Endothelial cell (in vitro differentiated cells): ENCODE measurements at regions not wholly inside any gene's neighbourhood (a gene's known extent, or its start where the extent isn't known, plus 50 kb on each side); places are given as distances from the start of the nearest gene placed in this dataset.

Source experiments
- DNase-seq: peaks from one replicate; pipeline ENCODE4 v3.0.0; 2021; ENCODE audit warnings: low spot score
- H3K27ac Mint-ChIP-seq: one replicate; pipeline ENCODE4 v1.8.0; 2021; ENCODE audit warnings: mixed read lengths, inconsistent platforms; ENCODE audit not compliant: unreplicated experiment
- H3K27me3 Mint-ChIP-seq: one replicate; pipeline ENCODE4 v1.8.0; 2021; ENCODE audit warnings: mild to moderate bottlenecking, moderate library complexity, mixed read lengths, inconsistent platforms; ENCODE audit not compliant: unreplicated experiment
- H3K36me3 Mint-ChIP-seq: one replicate; pipeline ENCODE4 v1.8.0; 2021; ENCODE audit warnings: mild to moderate bottlenecking, low read depth, mixed read lengths, inconsistent platforms; ENCODE audit not compliant: unreplicated experiment
- H3K4me1 Mint-ChIP-seq: one replicate; pipeline ENCODE4 v1.8.0; 2021; ENCODE audit warnings: mild to moderate bottlenecking, mixed read lengths, inconsistent platforms; ENCODE audit not compliant: unreplicated experiment
- H3K4me3 Mint-ChIP-seq: one replicate; pipeline ENCODE4 v1.8.0; 2021; ENCODE audit warnings: mild to moderate bottlenecking, mixed read lengths, inconsistent platforms; ENCODE audit not compliant: unreplicated experiment
- H3K9me3 Mint-ChIP-seq: one replicate; pipeline ENCODE4 v1.8.0; 2021; ENCODE audit warnings: mixed read lengths, inconsistent platforms; ENCODE audit not compliant: unreplicated experiment
- CTCF ChIP-seq: fragments of 200-600 bp; sonication (generic); IDR thresholded peaks from one replicate; pipeline ENCODE4 v1.5.0; 2021; ENCODE audit warnings: antibody characterized with exemption; ENCODE audit not compliant: unreplicated experiment

GRCh38 chr1:185483217-185483616 lies 166.2 kb upstream of the IVNS1ABP start:
- Mint-ChIP-seq H3K27me3 (no peaks in the 10 kb centered on the region), H3K27ac (no peak overlapping the region), H3K36me3 (no peaks in the 10 kb centered on the region), H3K4me3 (no peak overlapping the region), H3K4me1 (no peaks in the 10 kb centered on the region), H3K9me3 (no peaks in the 10 kb centered on the region)
- no peak for TF ChIP-seq CTCF
- no peak for DNase-seq

- Mint-ChIP-seq H3K36me3 (no peaks in the 10 kb centered on the region), H3K4me1 (no peaks in the 10 kb centered on the region), H3K27me3 (no peaks in the 10 kb centered on the region), H3K9me3 (no peaks in the 10 kb centered on the region), H3K4me3 (no peak overlapping the region), H3K27ac (no peak overlapping the region)
- TF ChIP-seq CTCF, result no peak
- DNase-seq, result no peak
Observed at GRCh38 chr1:185480545-185480944, 163.5 kb upstream of the IVNS1ABP start.

- Mint-ChIP-seq H3K36me3 (no peaks in the 10 kb centered on the region), H3K27me3 (no peaks in the 10 kb centered on the region), H3K9me3 (no peaks in the 10 kb centered on the region), H3K4me1 (no peaks in the 10 kb centered on the region), H3K4me3 (no peak overlapping the region), H3K27ac (no peak overlapping the region)
- no peak for TF ChIP-seq CTCF
- DNase-seq, result no peak
Observed at GRCh38 chr1:185479796-185480195, 162.8 kb upstream of the IVNS1ABP start.

GRCh38 chr1:185478877-185479276 lies 161.8 kb upstream of the IVNS1ABP start:
- Mint-ChIP-seq H3K4me1 (no peaks in the 10 kb centered on the region), H3K9me3 (no peaks in the 10 kb centered on the region), H3K4me3 (no peak overlapping the region), H3K27ac (no peak overlapping the region), H3K36me3 (no peaks in the 10 kb centered on the region), H3K27me3 (no peaks in the 10 kb centered on the region)
- TF ChIP-seq CTCF, result no peak
- DNase-seq, result no peak

GRCh38 chr1:185477638-185478580 lies 160.9 kb upstream of the IVNS1ABP start:
- no peaks in the 10 kb centered on the region for H3K4me1 Mint-ChIP-seq
- H3K27me3 Mint-ChIP-seq, result no peaks in the 10 kb centered on the region
- H3K36me3 Mint-ChIP-seq, result no peaks in the 10 kb centered on the region
- no peak for TF ChIP-seq CTCF
- H3K9me3 Mint-ChIP-seq, result no peaks in the 10 kb centered on the region
- no peak overlapping the region for H3K4me3 Mint-ChIP-seq
- no peak for DNase-seq
- no peak overlapping the region for H3K27ac Mint-ChIP-seq
